H9 (cell line): ENCODE measurements at regions not wholly inside any gene's neighbourhood (a gene's known extent, or its start where the extent isn't known, plus 50 kb on each side); places are given as distances from the start of the nearest gene placed in this dataset.
A peak's percentile ranks its signal among the peaks of the same experiment; 100 is the strongest.
"Not testable (repeated sequence)": the region's sequence is repeated elsewhere in the genome, so short reads cannot be mapped to it uniquely, and the experiment has no call there.

Source experiments
- DNase-seq: peaks from one replicate; pipeline ENCODE4 v3.0.0-alpha.2; 2017
- H2AFZ ChIP-seq: one replicate; pipeline ENCODE4 v1.6.1; 2013; ENCODE audit warnings: mild to moderate bottlenecking, low read length, control low read depth, moderate library complexity
- H2AK5ac ChIP-seq: 2 replicates; pipeline ENCODE4 v1.6.1; 2013; ENCODE audit warnings: low read length, control low read depth, mixed read lengths; ENCODE audit not compliant: insufficient read length
- H2BK120ac ChIP-seq: one replicate; pipeline ENCODE4 v1.6.1; 2013; ENCODE audit warnings: low read depth, mild to moderate bottlenecking, low read length, control low read depth, inconsistent platforms; ENCODE audit not compliant: poor library complexity, severe bottlenecking
- H2BK12ac ChIP-seq: 2 replicates; pipeline ENCODE4 v1.6.1; 2013; ENCODE audit warnings: low read length, control low read depth, mixed read lengths, low read depth; ENCODE audit not compliant: insufficient read length
- H2BK15ac ChIP-seq: 2 replicates; pipeline ENCODE4 v1.6.1; 2013; ENCODE audit warnings: low read depth, low read length, control low read depth
- H2BK20ac ChIP-seq: one replicate; pipeline ENCODE4 v1.6.1; 2013; ENCODE audit warnings: low read depth, mild to moderate bottlenecking, low read length, control low read depth, inconsistent platforms; ENCODE audit not compliant: poor library complexity, severe bottlenecking
- H2BK5ac ChIP-seq: 2 replicates; pipeline ENCODE4 v1.6.1; 2013; ENCODE audit warnings: low read length, control low read depth, mixed read lengths; ENCODE audit not compliant: insufficient read length
- H3K14ac ChIP-seq: 2 replicates; pipeline ENCODE4 v1.6.1; 2013; ENCODE audit warnings: low read length, control low read depth; ENCODE audit not compliant: insufficient read depth
- H3K18ac ChIP-seq: 2 replicates; pipeline ENCODE4 v1.6.1; 2013; ENCODE audit warnings: low read depth, mild to moderate bottlenecking, mixed read lengths, low read length, control low read depth; ENCODE audit not compliant: insufficient read length
- H3K23ac ChIP-seq: 2 replicates; pipeline ENCODE4 v1.6.1; 2013; ENCODE audit warnings: low read length, control low read depth, mixed read lengths, low read depth; ENCODE audit not compliant: insufficient read length
- H3K23me2 ChIP-seq: 2 replicates; pipeline ENCODE4 v1.6.1; 2013; ENCODE audit warnings: low read depth, mild to moderate bottlenecking, mixed read lengths, low read length, control low read depth; ENCODE audit not compliant: insufficient read length, poor library complexity, severe bottlenecking
- H3K27ac ChIP-seq: 2 replicates; pipeline ENCODE4 v1.5.1; 2013; ENCODE audit warnings: low read length, control low read depth, mixed read lengths, low read depth; ENCODE audit not compliant: insufficient read length
- H3K27me3 ChIP-seq: 2 replicates; pipeline ENCODE4 v1.6.1; 2013; ENCODE audit warnings: low read length, control low read depth, inconsistent platforms; ENCODE audit not compliant: insufficient read depth
- H3K4ac ChIP-seq: 2 replicates; pipeline ENCODE4 v1.6.1; 2013; ENCODE audit warnings: low read depth, mild to moderate bottlenecking, control low read depth, inconsistent platforms, low read length, moderate library complexity
- H3K4me1 ChIP-seq: 2 replicates; pipeline ENCODE4 v1.6.1; 2013; ENCODE audit warnings: low read length, control low read depth, inconsistent platforms; ENCODE audit not compliant: insufficient read depth
- H3K4me2 ChIP-seq: 2 replicates; pipeline ENCODE4 v1.6.1; 2013; ENCODE audit warnings: low read length, control low read depth, mixed read lengths; ENCODE audit not compliant: insufficient read length, insufficient read depth
- H3K56ac ChIP-seq: 2 replicates; pipeline ENCODE4 v1.6.1; 2013; ENCODE audit warnings: low read depth, mild to moderate bottlenecking, mixed read lengths, low read length, control low read depth; ENCODE audit not compliant: insufficient read length
- H3K79me1 ChIP-seq: 2 replicates; pipeline ENCODE4 v1.6.1; 2013; ENCODE audit warnings: low read depth, mild to moderate bottlenecking, moderate library complexity, low read length, control low read depth, inconsistent platforms; ENCODE audit not compliant: insufficient read depth, poor library complexity, severe bottlenecking
- H3K79me2 ChIP-seq: 2 replicates; pipeline ENCODE4 v1.6.1; 2013; ENCODE audit warnings: low read length, control low read depth, inconsistent platforms; ENCODE audit not compliant: insufficient read depth
- H3K9ac ChIP-seq: 2 replicates; pipeline ENCODE4 v1.6.1; 2013; ENCODE audit warnings: low read length, control low read depth, mixed read lengths; ENCODE audit not compliant: insufficient read length; ENCODE audit errors: extremely low read depth
- H3K9me3 ChIP-seq: one replicate; pipeline ENCODE4 v1.6.1; 2013; ENCODE audit warnings: low read depth, low read length, inconsistent platforms; ENCODE audit not compliant: control insufficient read depth
- H3T11ph ChIP-seq: one replicate; pipeline ENCODE4 v1.6.1; 2013; ENCODE audit warnings: mild to moderate bottlenecking, low read length, control low read depth, inconsistent platforms
- H4K20me1 ChIP-seq: one replicate; pipeline ENCODE4 v1.6.1; 2013; ENCODE audit not compliant: control insufficient read depth, insufficient read length, insufficient read depth
- H4K5ac ChIP-seq: 2 replicates; pipeline ENCODE4 v1.6.1; 2013; ENCODE audit warnings: low read depth, mild to moderate bottlenecking, mixed read lengths, low read length, control low read depth; ENCODE audit not compliant: insufficient read length
- H4K8ac ChIP-seq: replicated peaks from 2 replicates; pipeline ENCODE4 v1.6.1; 2013; ENCODE audit warnings: low read length, control low read depth, mixed read lengths, low read depth; ENCODE audit not compliant: insufficient read length
- H4K91ac ChIP-seq: 2 replicates; pipeline ENCODE4 v1.6.1; 2013; ENCODE audit warnings: low read depth, mild to moderate bottlenecking, moderate library complexity, mixed read lengths, low read length, control low read depth; ENCODE audit not compliant: insufficient read length
- H3K27ac Mint-ChIP-seq, 3 experiments: 2 replicates in 2 of 3; 3 replicates in 1 of 3; pipeline ENCODE4 v1.8.0; 2020 to 2021; ENCODE audit warnings: mixed read lengths in 3 of 3, mild to moderate bottlenecking in 1 of 3, moderate library complexity in 1 of 3
- H3K27me3 Mint-ChIP-seq: 2 replicates; pipeline ENCODE4 v1.8.0; 2021; ENCODE audit warnings: low read depth, mild to moderate bottlenecking, moderate library complexity, mixed read lengths
- H3K36me3 Mint-ChIP-seq, 3 experiments: 2 replicates in 2 of 3; 3 replicates in 1 of 3; pipeline ENCODE4 v1.8.0; 2020 to 2021; ENCODE audit warnings: low read depth in 3 of 3, mixed read lengths in 3 of 3; ENCODE audit not compliant: insufficient read depth in 1 of 3
- H3K4me1 Mint-ChIP-seq, 2 experiments: 2 replicates each; pipeline ENCODE4 v1.8.0; 2020; ENCODE audit warnings: mixed read lengths in 2 of 2
- H3K4me3 Mint-ChIP-seq, 2 experiments: 2 replicates in 1 of 2; 3 replicates in 1 of 2; pipeline ENCODE4 v1.8.0; 2020 to 2021; ENCODE audit warnings: mild to moderate bottlenecking in 2 of 2, mixed read lengths in 2 of 2, moderate library complexity in 1 of 2
- H3K9me3 Mint-ChIP-seq, 2 experiments: 2 replicates in 1 of 2; 3 replicates in 1 of 2; pipeline ENCODE4 v1.8.0; 2020; ENCODE audit warnings: mild to moderate bottlenecking in 2 of 2, mixed read lengths in 2 of 2, moderate library complexity in 1 of 2
- WGBS: extraction: QIAGEN DNeasy Blood & Tissue Kit; methylation state at CpG from one replicate; pipeline ENCODE4 v1.1.7; 2013; ENCODE audit warnings: missing lambda C conversion rate, low lambda C conversion rate, mixed read lengths; ENCODE audit not compliant: insufficient read length; ENCODE audit errors: extremely low coverage; 5-methylcytosine and 5-hydroxymethylcytosine counted together

- not testable (repeated sequence) for H3K56ac ChIP-seq, H3K27ac Mint-ChIP-seq, H3K9ac ChIP-seq, H4K20me1 ChIP-seq, H4K5ac ChIP-seq, H3K23me2 ChIP-seq, H3K27ac ChIP-seq, H3K4me1 Mint-ChIP-seq, H2BK20ac ChIP-seq, H3K27me3 Mint-ChIP-seq, H3K9me3 ChIP-seq, H2BK15ac ChIP-seq, H2AFZ ChIP-seq, H2BK5ac ChIP-seq, H3K14ac ChIP-seq, H3K18ac ChIP-seq, H3T11ph ChIP-seq, H3K79me1 ChIP-seq, H3K4me1 ChIP-seq, H3K27me3 ChIP-seq, H3K4ac ChIP-seq, H2AK5ac ChIP-seq, H4K91ac ChIP-seq, H4K8ac ChIP-seq, H2BK12ac ChIP-seq, H3K79me2 ChIP-seq, H3K36me3 Mint-ChIP-seq, H2BK120ac ChIP-seq, H3K23ac ChIP-seq
- no CpG with 5 or more reads among the region's 8 CpGs for WGBS
- DNase-seq, result peak; percentile 26
- Mint-ChIP-seq H3K4me3 (peak overlapping the region; percentile 70 to 77), H3K9me3 (peaks cover 4 to 10% of the 10 kb centered on the region in 2 experiments; a peak in 4 of 5 replicates)
- H3K4me2 ChIP-seq, result peak overlapping the region; percentile 49
Measured at GRCh38 chr9:39463696-39464095, 108.2 kb downstream of the SPATA31A1 start.

GRCh38 chr9:39464122-39464777, 108.8 kb downstream of the SPATA31A1 start:
- DNase-seq, result peak; percentile 85
- H3K23ac ChIP-seq, H4K8ac ChIP-seq, H3K9me3 ChIP-seq, H3K27me3 Mint-ChIP-seq, H3K18ac ChIP-seq, H3K79me2 ChIP-seq, H3K23me2 ChIP-seq, H3K14ac ChIP-seq, H3K9ac ChIP-seq, H2BK15ac ChIP-seq, H3K4ac ChIP-seq, H3K79me1 ChIP-seq, H4K91ac ChIP-seq, H3K4me1 Mint-ChIP-seq, H3T11ph ChIP-seq, H4K5ac ChIP-seq, H2AFZ ChIP-seq, H3K36me3 Mint-ChIP-seq, H2BK20ac ChIP-seq, H2BK120ac ChIP-seq, H2AK5ac ChIP-seq, H2BK12ac ChIP-seq, H3K27me3 ChIP-seq, H3K56ac ChIP-seq, H3K27ac ChIP-seq, H2BK5ac ChIP-seq, H3K4me1 ChIP-seq, H4K20me1 ChIP-seq: not testable (repeated sequence)
- no CpG with 5 or more reads among the region's 46 CpGs for whole genome bisulfite sequencing
- peak overlapping the region; percentile 49 for H3K4me2 ChIP-seq
- Mint-ChIP-seq H3K4me3 (peak overlapping the region; percentile 70 to 87), H3K27ac (0 out of 7 replicates have a peak overlapping the region, but pooled peaks of 1 of the 3 experiments have one; percentile 70), H3K9me3 (peaks cover 4 to 10% of the 10 kb centered on the region in 2 experiments; a peak in 4 of 5 replicates)
